ENCODE measurements at regions not wholly inside any gene's neighbourhood (a gene's known extent, or its start where the extent isn't known, plus 50 kb on each side); places are given as distances from the start of the nearest gene placed in this dataset.

DNA sequence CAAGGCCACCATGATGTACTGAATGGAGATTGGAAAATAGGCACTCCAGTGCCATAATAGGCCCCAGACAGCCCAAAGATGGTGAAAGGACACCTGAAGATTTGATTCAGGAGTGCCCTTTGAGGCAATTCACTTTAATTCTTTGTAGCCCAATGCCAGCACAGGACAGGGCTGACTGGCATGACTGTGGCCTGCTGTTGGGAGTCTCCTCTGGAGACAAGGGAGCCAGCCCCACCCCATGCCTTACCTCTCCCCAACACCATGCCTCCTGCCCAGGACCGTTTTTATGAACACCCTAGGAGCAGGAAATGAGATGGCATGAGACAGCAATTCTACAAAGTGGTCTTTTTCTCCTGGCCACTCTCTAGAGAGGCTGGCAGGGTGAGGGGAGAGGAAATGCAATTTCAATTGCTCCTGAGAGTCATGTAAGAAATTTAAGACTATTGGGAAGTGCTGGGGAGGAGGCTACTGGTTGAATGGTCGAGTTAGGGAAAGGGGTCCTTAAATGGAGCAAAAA, 94.2 kb upstream of the MAMLD1 start:
- no peaks in the 10 kb centered on the region for H3K4me1 ChIP-seq (ENCODE audit: control insufficient read depth, insufficient read depth, low read length)
- H3K27me3 ChIP-seq (replicated peaks in 1 of 2; ENCODE audit: control insufficient read depth in 2 of 2, insufficient read depth in 2 of 2, low read length in 1 of 2) = no peaks in the 10 kb centered on the region; a peak in 1 of 4 replicates
- H3K4me3 ChIP-seq = no peak overlapping the region
- SMC1A ChIA-PET (ENCODE audit: uncharacterized antibody, unreplicated experiment) = no interaction called here
- WGBS (ENCODE audit: insufficient coverage, insufficient replicate concordance, low lambda C conversion rate, missing lambda C conversion rate) = 0% methylated on average over 2 of the region's 2 CpGs
- RAD21 ChIA-PET (ENCODE audit: unreplicated experiment) = no interaction called here
- no peak overlapping the region for H3K4me2 ChIP-seq (ENCODE audit: control insufficient read depth, insufficient read depth)
- CTCF ChIA-PET = no interaction called here
- H3K27ac ChIP-seq (ENCODE audit: control insufficient read depth, insufficient read depth) = no peak overlapping the region
- no peak for TF ChIP-seq HDAC6 (IDR thresholded peaks at IDR 0.05; ENCODE audit: unreplicated experiment)
- TF ChIP-seq ZZZ3 (IDR thresholded peaks at IDR 0.05; ENCODE audit: control insufficient read depth, insufficient read length, low read depth) = no peak
- no peak for TF ChIP-seq ATF7 (IDR thresholded peaks at IDR 0.05; ENCODE audit: low read depth)
- no peak for TF ChIP-seq CBX3 (IDR thresholded peaks at IDR 0.05; ENCODE audit: borderline replicate concordance, low read depth)
- TF ChIP-seq, protein P1, sequence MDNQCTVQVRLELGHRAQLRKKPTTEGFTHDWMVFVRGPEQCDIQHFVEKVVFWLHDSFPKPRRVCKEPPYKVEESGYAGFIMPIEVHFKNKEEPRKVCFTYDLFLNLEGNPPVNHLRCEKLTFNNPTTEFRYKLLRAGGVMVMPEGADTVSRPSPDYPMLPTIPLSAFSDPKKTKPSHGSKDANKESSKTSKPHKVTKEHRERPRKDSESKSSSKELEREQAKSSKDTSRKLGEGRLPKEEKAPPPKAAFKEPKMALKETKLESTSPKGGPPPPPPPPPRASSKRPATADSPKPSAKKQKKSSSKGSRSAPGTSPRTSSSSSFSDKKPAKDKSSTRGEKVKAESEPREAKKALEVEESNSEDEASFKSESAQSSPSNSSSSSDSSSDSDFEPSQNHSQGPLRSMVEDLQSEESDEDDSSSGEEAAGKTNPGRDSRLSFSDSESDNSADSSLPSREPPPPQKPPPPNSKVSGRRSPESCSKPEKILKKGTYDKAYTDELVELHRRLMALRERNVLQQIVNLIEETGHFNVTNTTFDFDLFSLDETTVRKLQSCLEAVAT (IDR thresholded peaks at IDR 0.05) = no peak
- no peak for TF ChIP-seq MEF2B (IDR thresholded peaks at IDR 0.05; ENCODE audit: partially characterized antibody, poor library complexity, severe bottlenecking)
- no peak for TF ChIP-seq BCL11A (IDR thresholded peaks at IDR 0.05; ENCODE audit: low read depth, low read length)
- TF ChIP-seq, protein P2, sequence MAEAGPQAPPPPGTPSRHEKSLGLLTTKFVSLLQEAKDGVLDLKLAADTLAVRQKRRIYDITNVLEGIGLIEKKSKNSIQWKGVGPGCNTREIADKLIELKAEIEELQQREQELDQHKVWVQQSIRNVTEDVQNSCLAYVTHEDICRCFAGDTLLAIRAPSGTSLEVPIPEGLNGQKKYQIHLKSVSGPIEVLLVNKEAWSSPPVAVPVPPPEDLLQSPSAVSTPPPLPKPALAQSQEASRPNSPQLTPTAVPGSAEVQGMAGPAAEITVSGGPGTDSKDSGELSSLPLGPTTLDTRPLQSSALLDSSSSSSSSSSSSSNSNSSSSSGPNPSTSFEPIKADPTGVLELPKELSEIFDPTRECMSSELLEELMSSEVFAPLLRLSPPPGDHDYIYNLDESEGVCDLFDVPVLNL (IDR thresholded peaks at IDR 0.05; ENCODE audit: low read depth, low read length) = no peak
- TF ChIP-seq, protein P3, sequence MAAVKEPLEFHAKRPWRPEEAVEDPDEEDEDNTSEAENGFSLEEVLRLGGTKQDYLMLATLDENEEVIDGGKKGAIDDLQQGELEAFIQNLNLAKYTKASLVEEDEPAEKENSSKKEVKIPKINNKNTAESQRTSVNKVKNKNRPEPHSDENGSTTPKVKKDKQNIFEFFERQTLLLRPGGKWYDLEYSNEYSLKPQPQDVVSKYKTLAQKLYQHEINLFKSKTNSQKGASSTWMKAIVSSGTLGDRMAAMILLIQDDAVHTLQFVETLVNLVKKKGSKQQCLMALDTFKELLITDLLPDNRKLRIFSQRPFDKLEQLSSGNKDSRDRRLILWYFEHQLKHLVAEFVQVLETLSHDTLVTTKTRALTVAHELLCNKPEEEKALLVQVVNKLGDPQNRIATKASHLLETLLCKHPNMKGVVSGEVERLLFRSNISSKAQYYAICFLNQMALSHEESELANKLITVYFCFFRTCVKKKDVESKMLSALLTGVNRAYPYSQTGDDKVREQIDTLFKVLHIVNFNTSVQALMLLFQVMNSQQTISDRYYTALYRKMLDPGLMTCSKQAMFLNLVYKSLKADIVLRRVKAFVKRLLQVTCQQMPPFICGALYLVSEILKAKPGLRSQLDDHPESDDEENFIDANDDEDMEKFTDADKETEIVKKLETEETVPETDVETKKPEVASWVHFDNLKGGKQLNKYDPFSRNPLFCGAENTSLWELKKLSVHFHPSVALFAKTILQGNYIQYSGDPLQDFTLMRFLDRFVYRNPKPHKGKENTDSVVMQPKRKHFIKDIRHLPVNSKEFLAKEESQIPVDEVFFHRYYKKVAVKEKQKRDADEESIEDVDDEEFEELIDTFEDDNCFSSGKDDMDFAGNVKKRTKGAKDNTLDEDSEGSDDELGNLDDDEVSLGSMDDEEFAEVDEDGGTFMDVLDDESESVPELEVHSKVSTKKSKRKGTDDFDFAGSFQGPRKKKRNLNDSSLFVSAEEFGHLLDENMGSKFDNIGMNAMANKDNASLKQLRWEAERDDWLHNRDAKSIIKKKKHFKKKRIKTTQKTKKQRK (IDR thresholded peaks at IDR 0.05; ENCODE audit: low read depth, low read length) = no peak
- no peak for TF ChIP-seq KDM1A (IDR thresholded peaks at IDR 0.05; ENCODE audit: borderline replicate concordance)
- no peak for TF ChIP-seq YY1 (IDR thresholded peaks at IDR 0.05; ENCODE audit: low read depth, low read length)
- no peak for TF ChIP-seq SIN3A (IDR thresholded peaks at IDR 0.05; ENCODE audit: low read depth, low read length)
- no peak for TF ChIP-seq EGR1 (IDR thresholded peaks at IDR 0.05; ENCODE audit: borderline replicate concordance in 1 of 2, low read depth in 2 of 2, low read length in 2 of 2)
- TF ChIP-seq, protein P4, sequence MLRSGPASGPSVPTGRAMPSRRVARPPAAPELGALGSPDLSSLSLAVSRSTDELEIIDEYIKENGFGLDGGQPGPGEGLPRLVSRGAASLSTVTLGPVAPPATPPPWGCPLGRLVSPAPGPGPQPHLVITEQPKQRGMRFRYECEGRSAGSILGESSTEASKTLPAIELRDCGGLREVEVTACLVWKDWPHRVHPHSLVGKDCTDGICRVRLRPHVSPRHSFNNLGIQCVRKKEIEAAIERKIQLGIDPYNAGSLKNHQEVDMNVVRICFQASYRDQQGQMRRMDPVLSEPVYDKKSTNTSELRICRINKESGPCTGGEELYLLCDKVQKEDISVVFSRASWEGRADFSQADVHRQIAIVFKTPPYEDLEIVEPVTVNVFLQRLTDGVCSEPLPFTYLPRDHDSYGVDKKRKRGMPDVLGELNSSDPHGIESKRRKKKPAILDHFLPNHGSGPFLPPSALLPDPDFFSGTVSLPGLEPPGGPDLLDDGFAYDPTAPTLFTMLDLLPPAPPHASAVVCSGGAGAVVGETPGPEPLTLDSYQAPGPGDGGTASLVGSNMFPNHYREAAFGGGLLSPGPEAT (IDR thresholded peaks at IDR 0.05; ENCODE audit: low read depth) = no peak
- TF ChIP-seq SREBF2 (IDR thresholded peaks at IDR 0.05; ENCODE audit: low read length) = no peak
- TF ChIP-seq PAX5 (IDR thresholded peaks at IDR 0.05; ENCODE audit: borderline replicate concordance, low read depth, low read length) = no peak
- TF ChIP-seq, protein P5, sequence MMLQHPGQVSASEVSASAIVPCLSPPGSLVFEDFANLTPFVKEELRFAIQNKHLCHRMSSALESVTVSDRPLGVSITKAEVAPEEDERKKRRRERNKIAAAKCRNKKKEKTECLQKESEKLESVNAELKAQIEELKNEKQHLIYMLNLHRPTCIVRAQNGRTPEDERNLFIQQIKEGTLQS (IDR thresholded peaks at IDR 0.05; ENCODE audit: borderline replicate concordance, extremely low read depth, low read depth, low read length) = no peak
- no peak for TF ChIP-seq ZNF274 (IDR thresholded peaks at IDR 0.05; ENCODE audit: insufficient read depth, insufficient read length)
- no peaks in the 10 kb centered on the region for H4K20me1 ChIP-seq (ENCODE audit: control insufficient read depth, insufficient read depth)
- in situ Hi-C loops (cut with MboI) = no loop called here
- H2AFZ ChIP-seq (ENCODE audit: control insufficient read depth, low read depth, low read length) = no peak overlapping the region
- ATAC-seq (no peak), DNase-seq (ENCODE audit: low read depth, low spot score) (no peak), FAIRE-seq (no peak)
- intact Hi-C loops (cut with micrococcal nuclease; ENCODE audit: unreplicated experiment) = no loop called here
- no peaks in the 10 kb centered on the region for H3K79me2 ChIP-seq (ENCODE audit: control insufficient read depth, insufficient read depth, low read length)
- H3K9ac ChIP-seq (ENCODE audit: control insufficient read depth, insufficient read depth, low read length) = no peak overlapping the region
- no peaks in the 10 kb centered on the region for H3K36me3 ChIP-seq (ENCODE audit: control insufficient read depth in 2 of 2, insufficient read depth in 2 of 2, low read length in 1 of 2)
- no peaks in the 10 kb centered on the region for H3K9me3 ChIP-seq (replicated peaks; ENCODE audit: control insufficient read depth, insufficient read depth, low read length)
- BruUV-seq (replicated peaks) = no TSS peak
- POLR2A ChIA-PET = no interaction called here
